ENCODE measurements at regions not wholly inside any gene's neighbourhood (a gene's known extent, or its start where the extent isn't known, plus 50 kb on each side); places are given as distances from the start of the nearest gene placed in this dataset.

DNA sequence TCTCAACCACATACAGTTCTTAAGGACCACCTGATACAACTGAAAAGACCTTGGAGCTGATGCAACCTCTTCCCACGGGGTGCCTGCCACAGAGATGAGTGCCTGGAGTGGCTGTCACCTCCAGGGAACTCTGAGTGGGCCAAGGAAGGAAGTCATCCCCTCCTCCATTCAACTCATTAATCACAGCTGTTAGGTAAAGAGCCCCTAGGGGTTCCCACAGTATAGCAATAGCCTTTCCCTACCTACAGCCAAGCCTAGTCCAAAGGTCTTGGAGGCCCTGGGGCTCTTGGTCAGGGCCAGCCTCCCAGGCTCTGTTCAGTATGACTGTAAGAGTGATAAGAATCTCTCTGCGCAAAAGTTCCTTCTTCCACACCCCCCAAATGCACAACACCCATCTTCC is 70.4 kb upstream of the NFE2L3 start:
- Histone ChIP-seq H3K36me3 (ENCODE audit: control insufficient read depth, insufficient read depth, low read length) (no peaks in the 10 kb centered on the region), H3K27ac (ENCODE audit: insufficient read depth, low read length) (no peak overlapping the region), H3K4me3 (replicated peaks in 1 of 4; ENCODE audit: control extremely low read depth in 1 of 4, insufficient read depth in 1 of 4, low read depth in 3 of 4, low read length in 4 of 4) (no peak overlapping the region), H3K4me1 (ENCODE audit: control insufficient read depth, extremely low read depth, insufficient read depth, low read length) (no peaks in the 10 kb centered on the region), H3K27me3 (ENCODE audit: control insufficient read depth, insufficient read depth, low read length) (peaks cover 7% of the 10 kb centered on the region), H4K20me1 (ENCODE audit: control insufficient read depth, extremely low read depth, insufficient read depth, low read length) (no peaks in the 10 kb centered on the region), H3K4me2 (ENCODE audit: extremely low read depth, insufficient read depth, low read length) (no peak overlapping the region), H3K79me2 (ENCODE audit: control insufficient read depth, insufficient read depth, low read length) (no peaks in the 10 kb centered on the region), H3K9me3 (ENCODE audit: control insufficient read depth, insufficient read depth, low read depth, low read length) (no peaks in the 10 kb centered on the region), H3K9ac (ENCODE audit: insufficient read depth, low read length) (no peak overlapping the region), H2AFZ (ENCODE audit: low read length) (no peak overlapping the region)
- no peak for DNase-seq (ENCODE audit: low read depth in 2 of 2)
- no peak for TF ChIP-seq EZH2 (IDR thresholded peaks at IDR 0.05; ENCODE audit: low read length, missing control alignments)
- TF ChIP-seq, protein P1, sequence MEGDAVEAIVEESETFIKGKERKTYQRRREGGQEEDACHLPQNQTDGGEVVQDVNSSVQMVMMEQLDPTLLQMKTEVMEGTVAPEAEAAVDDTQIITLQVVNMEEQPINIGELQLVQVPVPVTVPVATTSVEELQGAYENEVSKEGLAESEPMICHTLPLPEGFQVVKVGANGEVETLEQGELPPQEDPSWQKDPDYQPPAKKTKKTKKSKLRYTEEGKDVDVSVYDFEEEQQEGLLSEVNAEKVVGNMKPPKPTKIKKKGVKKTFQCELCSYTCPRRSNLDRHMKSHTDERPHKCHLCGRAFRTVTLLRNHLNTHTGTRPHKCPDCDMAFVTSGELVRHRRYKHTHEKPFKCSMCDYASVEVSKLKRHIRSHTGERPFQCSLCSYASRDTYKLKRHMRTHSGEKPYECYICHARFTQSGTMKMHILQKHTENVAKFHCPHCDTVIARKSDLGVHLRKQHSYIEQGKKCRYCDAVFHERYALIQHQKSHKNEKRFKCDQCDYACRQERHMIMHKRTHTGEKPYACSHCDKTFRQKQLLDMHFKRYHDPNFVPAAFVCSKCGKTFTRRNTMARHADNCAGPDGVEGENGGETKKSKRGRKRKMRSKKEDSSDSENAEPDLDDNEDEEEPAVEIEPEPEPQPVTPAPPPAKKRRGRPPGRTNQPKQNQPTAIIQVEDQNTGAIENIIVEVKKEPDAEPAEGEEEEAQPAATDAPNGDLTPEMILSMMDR (conservative IDR thresholded peaks at IDR 0.05 in 1 of 2, IDR thresholded peaks at IDR 0.05 in 1 of 2; ENCODE audit: low read depth in 1 of 2, low read length in 2 of 2): no peak

GRCh38 chr7:26083113-26083512 is 68.9 kb upstream of the NFE2L3 start:
- Histone ChIP-seq H3K4me2 (ENCODE audit: extremely low read depth, insufficient read depth, low read length) (no peak overlapping the region), H3K27ac (ENCODE audit: insufficient read depth, low read length) (no peak overlapping the region), H3K4me1 (ENCODE audit: control insufficient read depth, extremely low read depth, insufficient read depth, low read length) (no peaks in the 10 kb centered on the region), H3K9me3 (ENCODE audit: control insufficient read depth, insufficient read depth, low read depth, low read length) (no peaks in the 10 kb centered on the region), H4K20me1 (ENCODE audit: control insufficient read depth, extremely low read depth, insufficient read depth, low read length) (no peaks in the 10 kb centered on the region), H3K36me3 (ENCODE audit: control insufficient read depth, insufficient read depth, low read length) (no peaks in the 10 kb centered on the region), H3K79me2 (ENCODE audit: control insufficient read depth, insufficient read depth, low read length) (no peaks in the 10 kb centered on the region), H3K9ac (ENCODE audit: insufficient read depth, low read length) (no peak overlapping the region), H2AFZ (ENCODE audit: low read length) (no peak overlapping the region), H3K27me3 (ENCODE audit: control insufficient read depth, insufficient read depth, low read length) (peaks cover 7% of the 10 kb centered on the region), H3K4me3 (replicated peaks in 1 of 4; ENCODE audit: control extremely low read depth in 1 of 4, insufficient read depth in 1 of 4, low read depth in 3 of 4, low read length in 4 of 4) (no peak overlapping the region)
- peak in 1 of 2 donors; percentile 70 for DNase-seq (ENCODE audit: low read depth in 2 of 2)
- TF ChIP-seq EZH2 (IDR thresholded peaks at IDR 0.05; ENCODE audit: low read length, missing control alignments): no peak
- TF ChIP-seq, protein P1 (conservative IDR thresholded peaks at IDR 0.05 in 1 of 2, IDR thresholded peaks at IDR 0.05 in 1 of 2; ENCODE audit: low read depth in 1 of 2, low read length in 2 of 2): no peak

GRCh38 chr7:26084418-26084817 is 67.6 kb upstream of the NFE2L3 start:
- no peak overlapping the region for H3K4me2 ChIP-seq (ENCODE audit: extremely low read depth, insufficient read depth, low read length)
- TF ChIP-seq, protein P1 (conservative IDR thresholded peaks at IDR 0.05 in 1 of 2, IDR thresholded peaks at IDR 0.05 in 1 of 2; ENCODE audit: low read depth in 1 of 2, low read length in 2 of 2): no peak
- no peak for TF ChIP-seq EZH2 (IDR thresholded peaks at IDR 0.05; ENCODE audit: low read length, missing control alignments)
- H2AFZ ChIP-seq (ENCODE audit: low read length): no peak overlapping the region
- H3K36me3 ChIP-seq (ENCODE audit: control insufficient read depth, insufficient read depth, low read length): no peaks in the 10 kb centered on the region
- H3K4me1 ChIP-seq (ENCODE audit: control insufficient read depth, extremely low read depth, insufficient read depth, low read length): no peaks in the 10 kb centered on the region
- no peak overlapping the region for H3K27ac ChIP-seq (ENCODE audit: insufficient read depth, low read length)
- H3K9me3 ChIP-seq (ENCODE audit: control insufficient read depth, insufficient read depth, low read depth, low read length): no peaks in the 10 kb centered on the region
- no peaks in the 10 kb centered on the region for H4K20me1 ChIP-seq (ENCODE audit: control insufficient read depth, extremely low read depth, insufficient read depth, low read length)
- H3K27me3 ChIP-seq (ENCODE audit: control insufficient read depth, insufficient read depth, low read length): no peaks in the 10 kb centered on the region
- no peak for DNase-seq (ENCODE audit: low read depth in 2 of 2)
- H3K79me2 ChIP-seq (ENCODE audit: control insufficient read depth, insufficient read depth, low read length): no peaks in the 10 kb centered on the region
- H3K4me3 ChIP-seq (replicated peaks in 1 of 4; ENCODE audit: control extremely low read depth in 1 of 4, insufficient read depth in 1 of 4, low read depth in 3 of 4, low read length in 4 of 4): no peak overlapping the region
- no peak overlapping the region for H3K9ac ChIP-seq (ENCODE audit: insufficient read depth, low read length)
